ENCODE measurements at regions not wholly inside any gene's neighbourhood (a gene's known extent, or its start where the extent isn't known, plus 50 kb on each side); places are given as distances from the start of the nearest gene placed in this dataset.

DNA sequence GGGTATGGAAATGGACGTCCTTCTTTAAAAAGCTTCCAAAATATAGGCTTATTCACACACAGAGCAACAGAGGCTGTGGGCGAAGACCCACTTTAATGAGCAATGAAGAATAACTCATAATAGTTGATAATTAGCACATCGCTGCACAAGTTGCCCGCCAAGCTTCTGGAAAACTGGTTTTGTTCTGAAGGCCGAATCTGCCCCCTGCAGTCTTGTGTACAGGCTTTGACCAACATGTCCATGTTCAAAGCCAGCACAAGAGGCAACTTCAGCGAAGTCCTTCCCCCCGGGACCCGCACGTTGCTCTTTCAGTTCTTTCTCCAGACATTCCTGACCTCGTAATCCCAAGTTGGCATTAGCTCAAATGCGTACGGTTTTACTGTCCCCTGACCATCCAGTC lies 73.3 kb downstream of the IRX5 start:
- DNase-seq (ENCODE audit: low read depth): no peak
- TF ChIP-seq, protein P1, sequence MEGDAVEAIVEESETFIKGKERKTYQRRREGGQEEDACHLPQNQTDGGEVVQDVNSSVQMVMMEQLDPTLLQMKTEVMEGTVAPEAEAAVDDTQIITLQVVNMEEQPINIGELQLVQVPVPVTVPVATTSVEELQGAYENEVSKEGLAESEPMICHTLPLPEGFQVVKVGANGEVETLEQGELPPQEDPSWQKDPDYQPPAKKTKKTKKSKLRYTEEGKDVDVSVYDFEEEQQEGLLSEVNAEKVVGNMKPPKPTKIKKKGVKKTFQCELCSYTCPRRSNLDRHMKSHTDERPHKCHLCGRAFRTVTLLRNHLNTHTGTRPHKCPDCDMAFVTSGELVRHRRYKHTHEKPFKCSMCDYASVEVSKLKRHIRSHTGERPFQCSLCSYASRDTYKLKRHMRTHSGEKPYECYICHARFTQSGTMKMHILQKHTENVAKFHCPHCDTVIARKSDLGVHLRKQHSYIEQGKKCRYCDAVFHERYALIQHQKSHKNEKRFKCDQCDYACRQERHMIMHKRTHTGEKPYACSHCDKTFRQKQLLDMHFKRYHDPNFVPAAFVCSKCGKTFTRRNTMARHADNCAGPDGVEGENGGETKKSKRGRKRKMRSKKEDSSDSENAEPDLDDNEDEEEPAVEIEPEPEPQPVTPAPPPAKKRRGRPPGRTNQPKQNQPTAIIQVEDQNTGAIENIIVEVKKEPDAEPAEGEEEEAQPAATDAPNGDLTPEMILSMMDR (IDR thresholded peaks at IDR 0.05; ENCODE audit: insufficient read depth, low read depth, low read length): no peak
- no peak overlapping the region for H3K4me3 ChIP-seq (ENCODE audit: low read depth, low read length)

DNA sequence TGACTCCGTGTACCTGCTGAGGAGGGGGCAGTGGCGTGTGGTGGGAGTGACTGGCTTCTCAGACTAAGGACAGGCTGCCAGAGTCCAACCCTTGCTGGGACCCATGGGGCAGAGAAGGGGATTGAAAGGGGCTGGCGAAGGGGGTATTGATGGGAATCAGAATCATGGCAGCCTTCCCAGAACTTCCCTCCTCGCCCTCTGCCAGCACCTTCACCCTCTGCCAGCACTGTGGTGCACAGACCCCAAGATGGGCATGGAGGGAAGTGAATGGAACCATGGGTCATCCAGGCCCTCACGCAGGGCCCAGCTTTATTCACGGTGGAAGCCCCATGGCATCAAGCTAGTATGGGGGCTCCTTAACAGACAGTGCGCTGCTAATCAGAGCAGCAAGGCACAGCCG lies 76.8 kb downstream of the IRX5 start:
- no peak for DNase-seq (ENCODE audit: low read depth)
- TF ChIP-seq, protein P1 (IDR thresholded peaks at IDR 0.05; ENCODE audit: insufficient read depth, low read depth, low read length): no peak
- H3K4me3 ChIP-seq (ENCODE audit: low read depth, low read length): no peak overlapping the region

DNA sequence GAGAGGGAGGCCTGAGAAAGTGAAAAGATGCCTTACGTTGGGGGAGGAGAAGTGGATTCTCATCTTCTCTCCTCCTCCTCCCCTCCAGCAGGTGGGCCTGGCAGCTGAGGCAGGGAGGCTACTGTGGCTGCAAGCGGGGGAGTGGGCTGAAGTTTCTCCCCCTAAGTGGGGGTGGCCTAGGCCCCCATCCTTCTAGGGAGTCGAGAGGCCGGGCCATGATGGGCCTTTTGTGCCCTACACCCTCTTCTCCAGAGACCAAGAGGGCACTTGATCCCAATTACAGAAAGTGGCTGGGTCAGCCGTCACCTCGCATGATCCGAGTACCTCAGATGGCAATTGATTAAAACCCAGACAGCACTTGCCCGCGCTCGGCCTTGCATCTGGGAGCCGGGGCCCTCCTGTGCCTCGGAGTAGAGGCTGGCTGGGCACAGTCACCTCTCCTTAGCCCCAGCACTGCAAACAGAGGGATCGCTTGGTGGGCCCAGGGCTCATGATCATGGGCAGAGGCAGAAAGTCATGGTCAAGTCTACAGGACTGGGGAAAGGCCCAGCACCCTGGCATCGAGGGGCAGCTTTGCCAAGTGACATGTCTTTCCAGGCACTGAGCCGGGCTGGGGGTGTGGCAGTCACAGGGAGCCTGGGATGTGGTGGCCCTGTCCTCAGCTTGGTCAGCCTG lies 78.3 kb downstream of the IRX5 start:
- no peak for DNase-seq (ENCODE audit: low read depth)
- no peak overlapping the region for H3K4me3 ChIP-seq (ENCODE audit: low read depth, low read length)
- TF ChIP-seq, protein P1 (IDR thresholded peaks at IDR 0.05; ENCODE audit: insufficient read depth, low read depth, low read length): no peak

DNA sequence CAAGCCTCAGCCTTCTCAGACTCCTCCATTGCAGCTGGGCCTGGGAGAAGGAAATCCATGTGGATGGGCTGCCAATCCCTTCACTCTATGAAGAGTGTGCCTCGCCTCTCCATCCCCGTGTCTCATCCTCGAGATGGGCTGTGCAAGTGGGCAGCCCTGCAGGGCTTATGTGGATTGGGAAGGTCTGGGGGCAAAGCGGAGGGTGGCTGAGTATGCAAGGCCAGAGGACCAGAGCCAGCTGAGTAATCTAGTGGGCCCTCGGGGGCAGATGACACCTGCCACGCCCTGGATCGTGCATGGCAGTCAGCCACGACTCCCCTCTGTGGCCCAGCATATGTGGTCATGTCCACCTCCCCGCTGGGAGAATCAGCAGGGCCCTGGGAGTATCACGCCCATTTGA lies 78.9 kb downstream of the IRX5 start:
- TF ChIP-seq, protein P1 (IDR thresholded peaks at IDR 0.05; ENCODE audit: insufficient read depth, low read depth, low read length): no peak
- DNase-seq (ENCODE audit: low read depth): no peak
- H3K4me3 ChIP-seq (ENCODE audit: low read depth, low read length): no peak overlapping the region

DNA sequence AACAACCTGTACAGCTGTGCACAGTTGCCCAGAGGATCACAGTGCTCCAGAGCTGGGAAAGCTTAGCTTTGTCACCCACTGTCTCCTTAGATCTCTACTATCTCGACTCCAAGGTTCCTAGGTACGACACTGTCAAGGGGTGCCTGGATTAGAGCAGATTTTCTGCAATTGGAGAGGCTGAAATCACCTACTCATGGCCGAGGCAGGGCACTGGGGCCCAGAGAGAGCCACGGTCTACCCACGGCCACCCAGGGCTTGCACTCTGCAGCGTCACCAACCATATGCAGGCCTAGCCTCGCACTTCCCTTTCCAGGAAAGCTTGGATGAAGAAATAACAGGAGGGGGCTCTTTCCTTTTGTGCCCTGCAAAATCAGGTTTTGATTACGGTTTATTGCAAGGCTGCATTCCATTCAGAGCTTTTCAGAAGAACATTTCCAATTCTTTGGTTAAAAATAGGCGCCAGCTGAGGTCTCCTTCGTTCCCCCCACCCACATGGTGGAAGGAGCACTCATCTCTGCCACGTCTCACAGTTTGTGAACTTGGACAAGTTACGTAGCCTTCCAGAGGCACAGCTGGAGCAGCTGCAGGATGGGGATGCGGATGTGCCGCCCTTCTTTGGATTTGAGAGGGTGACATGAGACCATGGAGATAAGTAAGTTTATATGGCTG lies 80.0 kb downstream of the IRX5 start:
- TF ChIP-seq, protein P1 (IDR thresholded peaks at IDR 0.05; ENCODE audit: insufficient read depth, low read depth, low read length): no peak
- H3K4me3 ChIP-seq (ENCODE audit: low read depth, low read length): no peak overlapping the region
- no peak for DNase-seq (ENCODE audit: low read depth)

GRCh38 chr16:55012362-55012761 lies 81.7 kb downstream of the IRX5 start:
- no peak overlapping the region for H3K4me3 ChIP-seq (ENCODE audit: low read depth, low read length)
- no peak for DNase-seq (ENCODE audit: low read depth)
- TF ChIP-seq, protein P1 (IDR thresholded peaks at IDR 0.05; ENCODE audit: insufficient read depth, low read depth, low read length): no peak

All from fibroblast of villous mesenchyme (primary cell).